GM23248 (cell line): ENCODE measurements at regions not wholly inside any gene's neighbourhood (a gene's known extent, or its start where the extent isn't known, plus 50 kb on each side); places are given as distances from the start of the nearest gene placed in this dataset.

ENCODE experiments used
- EZH2 ChIP-seq: fragments of 200-600 bp; sonication (generic); IDR thresholded peaks from 2 replicates; pipeline ENCODE4 v1.6.1; 2018; ENCODE audit warnings: antibody characterized with exemption, mild to moderate bottlenecking; ENCODE audit not compliant: insufficient read depth, poor library complexity, severe bottlenecking
- EZH2phosphoT487 ChIP-seq: fragments of 200-600 bp; sonication (generic); IDR thresholded peaks from 2 replicates; pipeline ENCODE4 v1.6.1; 2018; ENCODE audit warnings: antibody characterized with exemption, moderate library complexity, mild to moderate bottlenecking, low read depth; ENCODE audit not compliant: insufficient read depth

GRCh38 chr4:114081783-114082182, 102.3 kb upstream of the ARSJ start:
- TF ChIP-seq EZH2phosphoT487 (no peak), EZH2 (no peak)
